ENCODE measurements at regions not wholly inside any gene's neighbourhood (a gene's known extent, or its start where the extent isn't known, plus 50 kb on each side); places are given as distances from the start of the nearest gene placed in this dataset.
"Not testable (repeated sequence)": the region's sequence is repeated elsewhere in the genome, so short reads cannot be mapped to it uniquely, and the experiment has no call there.

DNA sequence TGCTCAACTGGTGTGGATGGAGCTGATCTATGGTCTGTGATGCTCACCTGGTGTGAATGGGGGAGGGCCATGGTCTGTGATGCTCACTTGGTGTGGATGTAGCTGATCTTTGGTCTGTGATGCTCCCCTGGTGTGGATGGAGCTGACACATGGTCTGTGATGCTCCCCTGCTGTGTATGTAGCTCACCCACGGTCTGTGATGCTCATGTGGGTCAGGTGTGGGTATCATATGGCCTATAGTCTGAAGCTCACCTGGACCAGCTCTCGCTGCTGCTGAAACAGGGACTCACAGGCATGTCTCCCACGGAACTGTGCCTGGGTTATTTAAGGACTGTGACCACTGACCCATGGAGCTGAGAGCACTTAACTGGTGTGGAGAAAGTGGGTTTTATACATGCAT, 109.7 kb downstream of the CRLF2 start:
- no peak for DNase-seq

DNA sequence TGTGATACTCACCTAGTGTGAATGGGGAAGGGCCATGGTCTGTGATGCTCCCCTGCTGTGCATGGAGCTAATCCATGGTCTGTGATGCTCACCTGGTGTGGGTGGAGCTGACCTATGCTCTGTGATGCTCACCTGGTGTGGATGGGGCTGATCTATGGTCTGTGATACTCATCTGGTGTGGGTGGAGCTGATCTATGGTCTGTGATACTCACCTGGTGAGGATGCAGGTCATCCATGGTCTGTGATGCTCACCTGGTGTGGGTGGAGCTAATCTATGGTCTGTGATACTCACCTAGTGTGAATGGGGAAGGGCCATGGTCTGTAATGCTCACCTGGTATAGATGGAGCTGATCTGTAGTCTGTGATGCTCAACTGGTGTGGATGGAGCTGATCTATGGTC, 110.2 kb downstream of the CRLF2 start:
- not testable (repeated sequence) for DNase-seq

DNA sequence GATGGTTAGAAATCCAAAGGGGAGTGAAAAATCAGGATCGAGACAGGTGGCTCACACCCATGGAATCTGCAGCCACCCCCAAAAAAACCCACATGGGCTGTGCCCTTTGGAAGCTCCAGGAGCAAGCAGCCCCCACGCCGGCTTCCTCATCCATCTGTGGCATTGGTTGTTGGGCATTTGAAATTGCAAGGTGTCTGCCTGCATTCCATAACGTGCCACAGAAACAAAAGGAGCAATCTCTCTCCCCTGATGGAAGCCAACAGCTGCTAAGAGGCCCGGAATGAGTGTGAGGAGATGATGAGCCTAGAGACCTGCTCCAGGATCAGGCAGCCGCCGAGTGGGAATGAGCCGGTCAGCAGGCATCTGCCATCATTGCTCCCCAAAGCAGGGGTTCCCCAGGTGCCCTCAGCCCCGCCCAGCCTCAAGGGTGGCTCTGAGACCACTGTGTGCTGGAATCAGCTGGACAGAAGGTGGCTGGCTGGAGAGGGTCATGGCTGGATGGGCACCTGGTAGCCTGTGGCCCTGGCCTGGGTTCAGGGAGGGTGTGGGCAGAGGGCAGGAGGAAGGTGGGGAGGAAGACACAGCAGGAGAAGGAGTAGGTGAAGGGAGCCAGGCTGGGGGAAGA, 113.2 kb downstream of the CRLF2 start:
- DNase-seq, result no peak

DNA sequence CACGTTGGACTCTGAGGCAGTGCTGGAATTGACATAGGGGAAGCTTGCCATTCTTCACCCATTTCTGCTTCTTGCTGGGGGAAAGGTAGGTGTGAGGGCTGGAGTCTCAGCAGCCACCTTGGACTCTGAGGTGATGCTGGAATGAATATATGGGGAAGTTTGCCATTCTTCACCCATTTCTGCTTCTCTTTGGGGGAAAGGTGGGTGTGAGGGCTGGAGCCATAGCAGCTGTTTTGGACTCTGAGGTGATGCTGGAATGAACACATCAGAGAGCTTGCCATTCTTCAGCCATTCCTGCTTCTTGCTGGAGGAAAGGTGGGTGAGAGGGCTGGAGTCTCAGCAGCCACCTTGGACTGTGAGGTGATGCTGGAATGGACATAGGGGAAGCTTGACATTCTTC, 115.1 kb downstream of the CRLF2 start:
- DNase-seq, result no peak

DNA sequence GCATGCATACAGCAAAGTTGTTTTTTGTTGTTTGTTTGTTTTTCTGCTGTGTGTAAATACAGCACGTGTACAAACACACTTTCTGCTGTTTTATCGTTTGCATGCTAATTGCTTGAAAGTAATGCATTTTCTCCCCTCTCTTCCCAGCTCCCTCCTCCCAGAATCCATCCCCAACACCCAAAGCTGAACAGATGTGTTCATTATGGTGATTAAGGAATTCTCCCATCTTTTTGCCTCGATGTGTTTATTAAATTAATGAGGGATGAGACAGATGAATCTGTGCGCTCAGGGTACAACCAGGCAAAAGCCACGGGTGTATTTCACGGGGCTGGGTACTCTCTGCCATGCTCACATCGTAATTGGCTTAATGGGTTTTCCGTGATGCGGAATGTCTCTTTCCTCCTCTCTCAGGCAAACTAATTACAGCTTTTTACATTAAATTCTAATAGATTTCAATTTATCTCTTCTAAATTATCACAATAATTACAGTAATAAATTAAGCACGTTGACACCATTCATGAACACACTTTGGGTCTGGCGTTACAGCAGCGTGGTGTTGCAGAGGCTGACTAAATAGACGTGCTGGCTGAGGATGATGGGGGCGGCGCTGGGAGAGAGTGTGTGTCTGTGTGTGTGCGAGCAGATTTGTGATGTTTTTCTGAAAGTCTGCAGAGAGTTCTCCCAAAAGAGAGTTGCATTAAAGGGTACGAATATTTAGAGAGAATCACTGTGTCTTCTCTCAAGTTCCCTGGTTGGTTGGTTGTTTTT, 117.7 kb downstream of the CRLF2 start:
- DNase-seq, result no peak

DNA sequence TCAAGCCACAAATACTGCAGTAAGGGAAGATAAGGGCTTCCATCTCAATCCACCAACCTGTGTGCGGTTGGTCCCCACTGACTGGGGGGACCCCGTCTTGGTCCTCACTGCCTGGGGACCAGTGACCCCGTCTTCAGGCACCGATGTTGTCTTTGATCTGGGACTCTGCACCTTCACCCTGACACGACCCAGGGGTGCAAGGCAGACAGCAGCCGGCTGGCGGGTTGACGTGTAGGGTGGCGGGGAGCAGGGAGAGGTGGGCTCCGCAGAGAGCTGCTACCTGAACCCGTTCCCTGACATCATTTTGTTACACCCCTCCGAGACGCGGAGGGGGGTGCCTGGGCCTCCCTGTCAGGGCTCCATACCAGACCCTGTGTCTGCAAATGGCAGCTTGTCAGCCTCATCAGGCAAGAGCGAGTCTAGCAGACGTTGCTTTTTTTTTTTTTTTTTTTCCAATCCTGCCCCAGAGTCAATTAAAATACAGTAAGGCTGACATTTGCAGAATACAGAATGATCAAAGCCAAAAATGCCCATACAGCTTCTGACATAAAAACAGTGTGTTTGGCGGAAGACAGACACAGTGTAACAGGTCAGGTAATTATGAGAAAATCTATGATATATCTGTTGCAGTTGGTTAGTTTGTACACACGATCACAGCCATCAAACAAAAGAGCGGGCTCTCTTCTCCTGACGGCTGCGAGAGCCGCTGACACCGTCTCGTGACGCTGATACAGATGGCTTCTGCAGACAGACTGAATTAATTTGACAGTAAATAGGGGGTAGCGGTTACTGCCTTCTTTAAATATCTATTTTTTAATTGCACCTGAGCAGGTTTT, 118.6 kb downstream of the CRLF2 start:
- DNase-seq, result no peak

DNA sequence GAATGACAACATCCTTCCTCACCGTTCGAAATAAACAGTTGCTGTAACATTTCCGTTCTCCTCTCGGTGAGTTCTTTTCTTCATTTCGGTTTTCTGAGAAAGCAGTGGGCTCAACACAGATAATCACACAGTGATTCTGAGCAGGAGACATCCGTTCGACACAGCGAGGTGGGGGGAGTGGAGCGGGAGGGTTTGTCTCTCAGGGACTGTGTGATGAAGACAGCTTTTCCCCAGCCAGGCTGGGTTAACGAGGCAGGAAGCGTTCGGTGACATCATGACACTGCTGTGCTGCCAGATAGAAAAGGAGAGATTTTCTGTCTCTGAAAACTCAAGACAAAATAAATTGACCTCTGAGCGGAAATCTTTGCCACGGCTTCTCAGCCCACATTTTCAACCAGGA, 119.3 kb downstream of the CRLF2 start:
- no peak for DNase-seq

DNA sequence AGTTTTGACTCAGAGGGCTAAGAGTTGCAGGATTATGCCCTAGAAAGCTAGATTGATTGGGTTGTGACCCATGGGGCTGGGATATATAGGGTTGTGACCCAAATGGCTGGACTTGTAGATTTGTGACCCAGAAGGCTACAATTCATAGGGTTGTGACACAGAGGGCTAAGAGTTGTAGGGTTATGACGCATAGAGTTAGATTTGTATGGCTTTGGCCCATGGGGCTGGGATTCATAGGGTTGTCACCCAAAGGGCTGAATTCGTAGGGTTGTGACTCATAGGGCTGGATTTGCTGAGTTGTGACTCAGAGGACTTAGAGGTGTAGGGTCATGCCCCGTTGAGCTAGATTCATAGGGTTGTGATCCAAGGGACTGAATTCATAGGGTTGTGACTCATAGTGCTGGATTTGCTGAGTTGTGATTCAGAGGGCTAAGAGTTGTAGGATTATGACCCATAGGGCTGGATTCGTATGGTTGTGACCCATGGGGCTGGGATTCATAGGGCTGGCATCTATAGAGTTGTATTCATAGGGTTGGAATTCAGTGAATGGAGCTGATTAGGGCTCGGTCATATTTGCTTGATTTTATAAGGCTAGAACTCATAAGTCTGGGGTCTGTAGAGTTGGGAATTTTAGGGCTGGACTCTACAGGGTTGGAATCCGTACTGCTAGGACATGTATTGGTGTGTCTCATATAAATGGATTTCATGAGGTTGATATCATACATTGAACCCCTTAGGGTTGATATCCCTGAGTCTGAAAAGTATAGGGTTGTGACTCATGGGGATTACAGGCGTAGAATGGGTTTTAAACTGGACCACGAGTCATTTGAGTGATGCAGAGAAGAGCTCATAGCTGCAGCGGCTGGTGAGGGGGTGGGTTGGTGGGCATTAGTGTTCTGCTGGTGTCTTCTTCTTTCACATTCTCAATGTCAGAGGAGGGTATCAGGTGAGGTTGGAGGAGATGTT, 125.7 kb downstream of the CRLF2 start:
- DNase-seq, result no peak

DNA sequence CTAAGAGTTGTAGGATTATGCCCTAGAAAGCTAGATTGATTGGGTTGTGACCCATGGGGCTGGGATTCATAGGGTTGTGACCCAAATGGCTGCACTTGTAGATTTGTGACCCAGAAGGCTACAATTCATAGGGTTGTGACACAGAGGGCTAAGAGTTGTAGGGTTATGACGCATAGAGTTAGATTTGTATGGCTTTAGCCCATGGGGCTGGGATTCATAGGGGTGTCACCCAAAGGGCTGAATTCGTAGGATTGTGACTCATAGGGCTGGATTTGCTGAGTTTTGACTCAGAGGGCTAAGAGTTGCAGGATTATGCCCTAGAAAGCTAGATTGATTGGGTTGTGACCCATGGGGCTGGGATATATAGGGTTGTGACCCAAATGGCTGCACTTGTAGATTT, 126.6 kb downstream of the CRLF2 start:
- DNase-seq, result not testable (repeated sequence)

DNA sequence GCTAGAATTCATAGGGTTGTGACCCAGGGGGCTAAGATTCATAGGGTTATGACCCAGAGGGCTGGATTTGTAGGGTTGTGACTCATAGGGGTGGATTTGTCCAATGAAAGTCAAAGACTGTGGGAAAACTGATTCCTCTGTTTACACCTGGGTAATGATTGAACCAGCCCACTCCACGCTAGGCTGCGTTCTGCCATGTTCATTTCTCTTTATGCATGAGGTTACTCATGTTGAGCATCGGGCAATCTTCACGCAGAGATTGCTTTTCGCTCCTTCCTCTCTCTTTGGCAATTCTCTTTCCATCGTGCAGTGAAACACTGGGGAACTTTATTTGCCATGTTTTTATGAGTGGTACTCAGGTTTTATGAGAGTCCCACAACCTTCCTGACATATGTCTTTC, 127.8 kb downstream of the CRLF2 start:
- DNase-seq, result no peak

DNA sequence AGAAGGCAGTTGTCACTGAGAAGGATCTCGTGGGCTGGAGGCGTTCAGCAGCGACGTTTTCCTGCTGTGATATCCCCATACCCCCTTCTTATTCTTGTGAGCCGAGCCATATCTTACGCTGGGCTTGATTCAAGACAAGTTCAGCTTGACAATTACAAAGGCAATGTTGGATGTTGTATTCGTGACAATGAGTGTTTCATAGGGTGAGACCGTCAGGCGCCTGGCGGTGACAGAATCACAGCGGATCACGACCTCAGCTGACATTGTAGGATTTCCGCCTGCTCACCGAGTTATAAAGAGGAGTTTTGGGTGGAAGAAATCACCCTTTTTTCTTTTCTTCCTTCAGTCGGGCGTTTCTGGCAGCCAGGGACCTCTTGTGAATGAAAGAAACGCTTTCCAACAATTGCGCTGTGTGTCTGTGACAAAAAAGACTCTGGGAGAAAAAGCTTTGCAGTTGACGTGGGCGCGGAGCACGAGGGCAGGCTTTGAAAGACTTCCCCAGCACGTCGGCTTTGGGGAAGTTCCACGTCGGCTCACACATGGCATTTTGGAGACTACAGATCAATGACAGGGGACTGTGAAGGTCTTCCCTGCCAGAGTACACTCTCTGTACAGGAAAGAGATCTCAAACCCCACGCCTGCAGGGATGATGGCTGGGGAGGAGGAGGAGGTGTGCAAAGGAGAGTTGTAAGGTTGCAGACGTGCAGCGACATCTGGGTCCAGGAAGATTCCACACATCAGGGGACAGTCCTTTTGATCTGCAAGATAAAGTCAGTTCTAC, 135.4 kb downstream of the CRLF2 start:
- no peak for DNase-seq

DNA sequence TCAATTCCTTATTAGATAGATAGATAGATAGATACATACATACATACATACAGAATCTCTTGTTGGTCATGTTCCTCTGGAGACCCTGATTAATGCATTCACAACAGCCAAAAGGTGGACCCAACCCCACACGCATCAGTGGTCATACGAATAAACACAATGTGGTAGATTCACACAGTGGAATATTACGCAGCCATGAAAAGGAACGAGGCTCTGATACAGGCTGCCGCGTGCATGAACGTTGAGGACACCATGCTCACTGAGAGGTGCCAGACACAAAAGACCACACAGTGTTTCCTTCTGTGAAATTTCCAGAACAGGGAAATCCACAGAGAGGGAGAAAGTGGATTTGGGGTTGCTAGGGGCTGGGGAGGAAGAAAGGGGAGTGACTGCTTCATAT, 136.7 kb downstream of the CRLF2 start:
- DNase-seq, result no peak

DNA sequence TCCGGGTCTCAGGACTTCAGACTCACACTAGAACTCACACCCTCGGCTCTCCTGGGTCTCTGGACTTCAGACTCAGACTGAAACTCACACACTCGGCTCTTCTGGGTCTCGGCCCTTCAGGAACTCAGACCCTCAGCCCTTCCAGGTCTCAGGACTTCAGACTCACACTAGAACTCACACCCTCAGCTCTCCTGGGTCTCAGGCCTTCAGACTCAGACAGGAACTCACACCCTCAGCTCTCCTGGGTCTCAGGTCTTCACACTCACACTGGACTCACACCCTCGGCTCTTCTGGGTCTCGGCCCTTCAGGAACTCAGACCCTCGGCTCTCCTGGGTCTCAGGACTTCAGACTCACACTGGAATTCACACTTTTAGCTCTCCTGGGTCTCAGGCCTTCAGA, 137.3 kb downstream of the CRLF2 start:
- DNase-seq, result no peak

DNA sequence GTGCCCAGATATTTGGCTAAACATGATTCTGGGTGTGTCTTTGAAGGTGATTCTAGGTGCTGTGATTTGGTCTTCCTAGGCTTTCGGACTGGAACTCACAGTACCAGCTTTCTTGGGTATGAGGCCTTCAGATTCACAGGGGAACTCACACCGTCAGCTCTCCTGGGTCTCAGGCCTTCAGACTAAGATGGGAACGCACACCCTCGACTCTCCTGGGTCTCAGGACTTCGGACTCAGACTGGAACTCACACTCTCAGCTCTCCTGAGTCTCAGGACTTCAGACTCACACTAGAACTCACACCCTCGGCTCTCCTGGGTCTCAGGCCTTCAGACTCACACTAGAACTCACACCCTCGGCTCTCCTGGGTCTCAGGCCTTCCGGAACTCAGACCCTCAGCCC, 137.7 kb downstream of the CRLF2 start:
- no peak for DNase-seq

DNA sequence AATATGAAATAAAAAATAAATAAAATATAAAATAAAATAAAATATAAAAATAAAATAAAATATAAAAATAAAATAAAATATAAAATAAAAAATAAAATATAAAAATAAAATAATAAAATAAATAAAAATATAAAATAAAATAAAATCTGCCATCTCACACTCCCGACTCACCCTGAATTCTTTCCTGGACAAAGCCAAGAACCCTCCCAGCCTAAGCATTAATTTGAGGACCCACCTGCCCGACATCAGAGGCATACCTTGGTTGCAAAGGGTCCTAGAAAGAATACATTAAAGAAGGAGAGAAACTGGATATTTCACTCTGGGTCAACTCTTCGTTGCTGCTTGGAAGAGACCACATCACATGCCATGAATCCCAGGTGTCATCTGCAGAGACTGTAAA, 138.3 kb downstream of the CRLF2 start:
- no peak for DNase-seq

DNA sequence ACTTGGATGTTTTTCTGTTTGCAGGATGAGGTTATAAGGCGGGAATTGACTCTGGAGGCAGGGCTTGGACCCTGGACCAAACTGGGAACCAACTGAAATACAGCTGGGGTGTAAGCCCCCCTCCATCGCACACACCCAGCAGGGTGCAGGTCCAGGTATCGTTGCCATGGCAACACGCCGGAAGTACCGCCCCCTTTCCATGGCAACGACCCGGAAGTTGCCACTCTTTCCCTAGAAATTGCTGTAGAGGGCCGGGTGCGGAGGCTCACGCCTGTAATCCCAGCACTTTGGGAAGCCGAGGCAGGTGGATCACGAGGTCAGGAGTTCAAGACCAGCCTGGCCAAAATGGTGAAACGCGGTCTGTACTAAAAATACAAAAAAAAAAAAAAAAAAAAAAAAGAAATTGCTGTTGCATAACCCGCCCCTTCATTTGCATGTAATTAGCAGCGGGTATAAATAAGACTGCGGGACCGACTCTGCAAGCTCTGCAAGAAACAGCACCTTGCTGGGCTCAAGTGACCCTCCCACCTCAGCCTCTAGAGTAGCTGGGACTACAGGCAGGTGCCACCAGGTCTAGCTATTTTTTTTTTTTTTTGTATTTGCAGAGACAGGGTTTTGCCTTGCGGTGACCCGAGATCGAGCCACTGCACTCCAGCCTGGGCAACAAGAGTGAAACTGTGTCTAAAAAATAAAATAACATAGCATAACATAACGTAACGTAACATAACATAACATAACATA, 139.6 kb downstream of the CRLF2 start:
- DNase-seq, result no peak

DNA sequence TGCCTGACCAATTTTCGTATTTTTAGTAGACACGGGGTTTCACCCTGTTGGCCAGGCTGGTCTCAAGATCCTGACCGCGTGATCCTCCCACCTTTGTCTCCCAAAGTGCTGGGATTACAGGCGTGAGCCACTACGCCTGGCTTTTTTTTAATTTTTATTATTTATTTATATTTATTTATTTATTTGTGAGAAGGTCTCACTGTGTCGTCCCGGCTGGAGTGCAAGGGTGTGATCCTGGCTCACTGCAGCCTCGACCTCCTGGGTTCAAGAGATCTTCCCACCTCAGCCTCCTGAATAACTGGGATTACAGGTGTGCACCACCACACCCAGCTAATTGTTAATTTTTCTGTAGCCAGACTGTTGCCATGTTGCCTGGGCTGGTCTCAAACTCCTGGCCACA, 141.1 kb downstream of the CRLF2 start:
- DNase-seq, result no peak

DNA sequence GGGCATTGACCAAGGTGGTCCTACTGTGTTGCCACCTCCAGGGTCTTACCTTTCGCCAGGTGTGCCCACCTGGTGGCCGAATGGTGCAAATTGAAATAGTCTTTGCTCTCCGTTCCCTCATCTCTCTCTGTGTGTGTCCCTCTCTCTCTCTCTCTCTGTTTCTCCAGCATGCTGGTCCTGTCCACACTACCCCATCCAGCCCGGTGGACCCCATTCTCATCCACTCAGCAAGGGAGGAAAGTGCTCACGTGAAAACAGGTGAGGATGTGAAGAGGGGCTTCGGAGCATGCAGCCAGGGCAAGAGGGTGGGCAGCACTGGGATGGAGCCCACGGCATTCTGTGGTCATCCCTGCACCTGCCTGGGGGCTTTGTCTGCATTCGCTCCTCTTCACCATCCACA, 150.1 kb downstream of the CRLF2 start:
- no peak for DNase-seq

DNA sequence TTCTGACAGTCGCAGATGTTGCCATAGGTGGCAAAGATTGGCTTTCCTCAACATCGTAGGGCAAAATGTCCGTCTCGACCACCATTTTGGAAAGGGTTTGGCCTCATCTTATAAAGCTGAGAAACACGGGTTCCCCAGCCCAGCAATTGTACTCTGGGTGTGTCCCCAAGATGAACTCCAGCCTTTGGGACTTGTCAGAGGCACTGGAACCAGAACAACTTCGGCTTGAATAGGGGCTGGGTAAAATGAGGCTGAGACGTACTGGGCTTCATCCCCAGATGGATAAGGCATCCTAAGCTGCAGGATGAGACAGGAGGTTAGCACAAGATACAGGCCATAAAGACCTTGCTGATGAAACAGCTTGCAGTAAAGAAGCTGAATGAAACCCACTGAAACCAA, 151.9 kb downstream of the CRLF2 start:
- DNase-seq, result no peak

DNA sequence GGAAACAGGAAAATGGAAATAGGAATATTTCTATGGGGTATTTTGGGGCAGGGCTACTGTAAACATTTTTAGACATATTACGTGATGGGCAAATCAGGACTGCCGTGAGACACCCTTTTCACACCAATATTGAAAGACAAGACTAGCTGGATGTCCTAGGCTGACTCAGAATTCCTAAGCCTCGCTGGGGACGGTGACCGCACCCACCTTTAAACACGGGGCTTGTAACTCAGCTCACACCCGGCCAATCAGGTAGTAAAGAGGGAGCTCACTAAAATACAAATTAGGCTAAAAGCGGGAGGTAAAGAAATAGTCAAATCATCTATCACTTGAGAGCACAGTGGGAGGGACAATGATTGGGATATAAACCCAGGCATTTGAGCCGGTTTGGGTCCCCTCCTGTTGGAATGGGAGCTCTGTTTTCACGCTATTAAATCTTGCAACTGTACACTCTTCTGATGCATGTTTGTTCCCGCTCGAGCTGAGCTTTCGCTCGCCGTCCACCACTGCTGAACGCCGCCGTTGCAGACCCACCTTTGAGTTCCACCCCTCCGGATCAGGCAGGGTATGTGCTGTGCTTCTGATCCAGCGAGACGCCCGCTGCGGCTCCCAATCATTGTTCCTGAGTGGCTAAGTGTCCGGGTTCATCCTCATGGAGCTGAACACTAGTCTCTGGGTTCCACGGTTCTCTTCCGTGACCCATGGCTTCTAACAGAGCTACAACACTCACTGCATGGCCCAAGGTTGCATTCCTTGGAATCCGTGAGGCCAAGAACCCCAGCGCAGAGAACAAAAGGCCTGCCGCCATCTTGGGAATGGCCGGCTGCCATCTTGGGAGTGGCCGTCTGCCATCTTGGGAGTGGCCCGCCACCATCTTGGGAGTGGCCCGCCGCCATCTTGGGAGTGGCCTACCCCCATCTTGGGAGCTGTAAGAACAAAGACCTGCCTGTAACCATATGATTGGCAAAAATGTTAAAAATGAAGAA, 152.6 kb downstream of the CRLF2 start:
- no peak for DNase-seq

Measured in NCI-H510A (cell line).